ENCODE measurements at regions not wholly inside any gene's neighbourhood (a gene's known extent, or its start where the extent isn't known, plus 50 kb on each side); places are given as distances from the start of the nearest gene placed in this dataset.
A peak's percentile ranks its signal among the peaks of the same experiment; 100 is the strongest.

GRCh38 chr18:10230072-10230471 lies 224.4 kb upstream of the APCDD1 start:
- peak; percentile 67 for DNase-seq

GRCh38 chr18:10231220-10231619 lies 223.2 kb upstream of the APCDD1 start:
- no peak for DNase-seq

GRCh38 chr18:10232062-10232461 lies 222.4 kb upstream of the APCDD1 start:
- no peak for DNase-seq

- DNase-seq, result no peak
Observed at GRCh38 chr18:10233082-10233875, 221.2 kb upstream of the APCDD1 start.

GRCh38 chr18:10234281-10234680 lies 220.2 kb upstream of the APCDD1 start:
- no peak for DNase-seq

GRCh38 chr18:10234912-10235660 lies 219.3 kb upstream of the APCDD1 start:
- DNase-seq, result no peak

- no peak for DNase-seq
Observed at GRCh38 chr18:10235661-10235952, 218.8 kb upstream of the APCDD1 start.

- peak; percentile 94 for DNase-seq
Observed at GRCh38 chr18:10239103-10239502, 215.3 kb upstream of the APCDD1 start.

GRCh38 chr18:10239991-10240634 lies 214.3 kb upstream of the APCDD1 start:
- no peak for DNase-seq

- DNase-seq, result no peak
Observed at GRCh38 chr18:10240973-10241372, 213.5 kb upstream of the APCDD1 start.

- DNase-seq, result no peak
Observed at GRCh38 chr18:10241579-10241978, 212.9 kb upstream of the APCDD1 start.

GRCh38 chr18:10242936-10243680 lies 211.3 kb upstream of the APCDD1 start:
- peak; percentile 72 for DNase-seq

GRCh38 chr18:10244341-10244740 lies 210.1 kb upstream of the APCDD1 start:
- no peak for DNase-seq

GRCh38 chr18:10245031-10245845 lies 209.2 kb upstream of the APCDD1 start:
- no peak for DNase-seq

- peak; percentile 5 for DNase-seq
Observed at GRCh38 chr18:10245846-10246175, 208.6 kb upstream of the APCDD1 start.

GRCh38 chr18:10247021-10247741 lies 207.3 kb upstream of the APCDD1 start:
- peak; percentile 63 for DNase-seq

- no peak for DNase-seq
Observed at GRCh38 chr18:10247742-10248082, 206.7 kb upstream of the APCDD1 start.

GRCh38 chr18:10248738-10249137 lies 205.7 kb upstream of the APCDD1 start:
- DNase-seq, result no peak

GRCh38 chr18:10249270-10249669 lies 205.2 kb upstream of the APCDD1 start:
- DNase-seq, result peak; percentile 15

- DNase-seq, result no peak
Observed at GRCh38 chr18:10249801-10250200, 204.6 kb upstream of the APCDD1 start.

- DNase-seq, result no peak
Observed at GRCh38 chr18:10252494-10252893, 201.9 kb upstream of the APCDD1 start.

Measured in hematopoietic multipotent progenitor cell treated with erythropoietin and hydrocortisone succinate and interleukin-3 and kit ligand, for 8 days (in vitro differentiated cells).